AG04450 (cell line): ENCODE measurements at regions not wholly inside any gene's neighbourhood (a gene's known extent, or its start where the extent isn't known, plus 50 kb on each side); places are given as distances from the start of the nearest gene placed in this dataset.

Experiments
- CTCF ChIA-PET: fragments of 300-600, 350-600 bp; formaldehyde crosslinking; extraction: SDS; loops from one replicate; lab custom pipeline; 2022; ENCODE audit warnings: antibody characterized with exemption, inconsistent platforms; lab: Charles Lee
- POLR2A ChIA-PET: fragments of 350-600 bp; formaldehyde crosslinking; extraction: SDS; loops from one replicate; lab custom pipeline; 2021; ENCODE audit warnings: antibody characterized with exemption, inconsistent platforms; lab: Yijun Ruan, JAX
- DNase-seq: peaks from one replicate; pipeline ENCODE4 v3.0.0-alpha.2; 2011; ENCODE audit warnings: low read depth, low spot score
- H3K27ac ChIP-seq: one replicate; pipeline ENCODE4 v1.5.1; 2012; ENCODE audit warnings: low read depth, low read length, control low read depth
- H3K27me3 ChIP-seq: one replicate; pipeline ENCODE4 v1.6.0; 2012; ENCODE audit warnings: low read length; ENCODE audit not compliant: control insufficient read depth, insufficient read depth
- H3K4me3 ChIP-seq: 2 replicates; pipeline ENCODE4 v1.5.1; 2011; ENCODE audit warnings: mild to moderate bottlenecking, low read depth, low read length, control low read depth
- H3K9me3 ChIP-seq: 2 replicates; pipeline ENCODE4 v1.5.1; 2012; ENCODE audit warnings: low read length; ENCODE audit not compliant: control insufficient read depth, insufficient read depth
- TF ChIP-seq, protein P1 (sequence below): IDR thresholded peaks from 2 replicates; pipeline ENCODE4 v1.5.1; 2011; ENCODE audit warnings: low read depth, low read length, control low read depth, inconsistent platforms

DNA sequence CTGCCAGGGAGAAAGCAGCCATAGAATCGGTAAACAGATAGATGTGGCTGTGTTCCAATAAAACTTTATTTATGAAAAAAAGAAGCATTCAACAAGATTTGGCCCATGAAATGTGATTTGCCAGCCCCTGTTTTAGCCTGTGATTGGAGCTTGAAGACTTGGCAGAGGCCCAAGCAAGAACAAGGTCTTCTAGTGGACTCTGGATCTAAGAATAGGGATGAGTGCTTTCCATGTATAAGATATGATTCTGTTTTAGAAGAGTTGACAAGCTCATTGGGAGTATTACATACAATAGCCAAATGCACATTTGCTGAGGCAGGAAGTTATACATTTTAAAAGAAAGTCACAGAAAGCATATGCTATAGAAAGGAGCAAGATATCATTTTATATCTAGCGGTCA is 175.6 kb upstream of the LUZP2 start:
- POLR2A ChIA-PET, result no interaction called here
- no peak for DNase-seq
- H3K27me3 ChIP-seq, result no peaks in the 10 kb centered on the region
- no peaks in the 10 kb centered on the region for H3K9me3 ChIP-seq
- H3K27ac ChIP-seq, result no peak overlapping the region
- CTCF ChIA-PET, result no interaction called here
- H3K4me3 ChIP-seq, result no peak overlapping the region
- TF ChIP-seq, protein P1, sequence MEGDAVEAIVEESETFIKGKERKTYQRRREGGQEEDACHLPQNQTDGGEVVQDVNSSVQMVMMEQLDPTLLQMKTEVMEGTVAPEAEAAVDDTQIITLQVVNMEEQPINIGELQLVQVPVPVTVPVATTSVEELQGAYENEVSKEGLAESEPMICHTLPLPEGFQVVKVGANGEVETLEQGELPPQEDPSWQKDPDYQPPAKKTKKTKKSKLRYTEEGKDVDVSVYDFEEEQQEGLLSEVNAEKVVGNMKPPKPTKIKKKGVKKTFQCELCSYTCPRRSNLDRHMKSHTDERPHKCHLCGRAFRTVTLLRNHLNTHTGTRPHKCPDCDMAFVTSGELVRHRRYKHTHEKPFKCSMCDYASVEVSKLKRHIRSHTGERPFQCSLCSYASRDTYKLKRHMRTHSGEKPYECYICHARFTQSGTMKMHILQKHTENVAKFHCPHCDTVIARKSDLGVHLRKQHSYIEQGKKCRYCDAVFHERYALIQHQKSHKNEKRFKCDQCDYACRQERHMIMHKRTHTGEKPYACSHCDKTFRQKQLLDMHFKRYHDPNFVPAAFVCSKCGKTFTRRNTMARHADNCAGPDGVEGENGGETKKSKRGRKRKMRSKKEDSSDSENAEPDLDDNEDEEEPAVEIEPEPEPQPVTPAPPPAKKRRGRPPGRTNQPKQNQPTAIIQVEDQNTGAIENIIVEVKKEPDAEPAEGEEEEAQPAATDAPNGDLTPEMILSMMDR, result no peak

DNA sequence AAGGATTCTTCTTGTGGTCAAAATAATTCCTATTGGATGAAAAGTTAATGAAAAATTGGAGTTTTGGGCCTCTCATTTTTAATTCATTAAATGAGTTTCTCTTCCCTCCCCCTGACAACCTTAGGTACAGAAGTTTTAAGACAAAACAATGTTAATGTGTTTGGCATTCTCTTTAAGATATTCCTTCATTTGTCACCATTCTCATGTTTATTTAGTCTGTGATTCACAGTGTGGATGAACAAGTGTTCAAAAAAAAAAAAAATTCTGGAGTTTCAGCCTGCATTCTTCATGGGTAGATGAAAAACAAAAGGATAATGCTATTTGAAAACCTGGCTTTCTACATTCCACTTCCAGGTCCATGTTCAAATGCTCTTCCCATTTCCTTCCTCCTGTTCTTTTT is 172.6 kb upstream of the LUZP2 start:
- TF ChIP-seq, protein P1, result no peak
- Histone ChIP-seq H3K27ac (no peak overlapping the region), H3K27me3 (no peaks in the 10 kb centered on the region), H3K4me3 (no peak overlapping the region), H3K9me3 (no peaks in the 10 kb centered on the region)
- no peak for DNase-seq
- POLR2A ChIA-PET, result no interaction called here
- CTCF ChIA-PET, result interaction anchor here (0.6 kb wide), 1 partner anchor 12 kb away, joined by 3 read pairs; no protein-coding TSS in a partner anchor

DNA sequence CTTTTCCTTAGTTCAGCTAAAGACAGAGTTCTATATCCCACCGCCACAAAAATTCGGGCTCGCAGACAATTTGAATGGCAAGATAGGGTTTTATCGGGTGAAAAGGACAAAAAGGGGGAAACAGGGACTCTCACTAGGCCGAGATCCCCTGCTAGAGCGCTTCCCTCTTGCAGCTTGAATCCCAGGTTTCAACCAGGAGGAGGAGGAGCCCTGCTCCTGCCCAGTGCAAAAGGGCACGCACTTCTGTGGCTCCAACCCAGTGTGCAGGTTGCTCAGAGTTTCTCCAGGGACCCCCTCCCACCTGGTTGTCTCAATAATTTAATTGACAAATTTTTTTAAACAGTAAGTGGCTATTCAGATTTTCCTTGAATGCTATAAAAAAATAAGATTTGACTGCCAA is 152.6 kb upstream of the LUZP2 start:
- Histone ChIP-seq H3K4me3 (no peak overlapping the region), H3K27ac (no peak overlapping the region), H3K27me3 (no peaks in the 10 kb centered on the region), H3K9me3 (no peaks in the 10 kb centered on the region)
- TF ChIP-seq, protein P1, result no peak
- no peak for DNase-seq
- CTCF ChIA-PET, result no interaction called here
- POLR2A ChIA-PET, result no interaction called here

DNA sequence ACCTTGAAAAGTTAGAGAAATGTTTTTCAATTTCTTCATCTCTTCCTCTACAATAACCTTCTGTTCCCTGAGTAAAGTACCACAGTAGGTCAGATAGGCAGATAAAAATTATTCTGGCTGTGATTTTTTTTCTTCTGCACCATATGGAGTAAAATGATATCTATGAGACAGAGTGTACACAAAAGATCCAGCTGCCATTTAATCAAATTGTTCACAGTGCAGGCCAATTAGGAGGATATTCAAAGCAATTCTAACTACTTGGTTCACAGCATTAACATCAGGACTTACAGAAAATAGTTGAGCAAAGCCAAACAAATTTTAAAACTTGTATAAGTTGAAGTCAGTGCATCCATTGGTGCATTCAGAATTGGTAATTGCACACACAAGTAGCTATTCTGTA is 147.9 kb upstream of the LUZP2 start:
- no peaks in the 10 kb centered on the region for H3K9me3 ChIP-seq
- no peak overlapping the region for H3K27ac ChIP-seq
- ChIA-PET CTCF (no interaction called here), POLR2A (no interaction called here)
- TF ChIP-seq, protein P1, result no peak
- H3K4me3 ChIP-seq, result no peak overlapping the region
- no peak for DNase-seq
- H3K27me3 ChIP-seq, result no peaks in the 10 kb centered on the region

DNA sequence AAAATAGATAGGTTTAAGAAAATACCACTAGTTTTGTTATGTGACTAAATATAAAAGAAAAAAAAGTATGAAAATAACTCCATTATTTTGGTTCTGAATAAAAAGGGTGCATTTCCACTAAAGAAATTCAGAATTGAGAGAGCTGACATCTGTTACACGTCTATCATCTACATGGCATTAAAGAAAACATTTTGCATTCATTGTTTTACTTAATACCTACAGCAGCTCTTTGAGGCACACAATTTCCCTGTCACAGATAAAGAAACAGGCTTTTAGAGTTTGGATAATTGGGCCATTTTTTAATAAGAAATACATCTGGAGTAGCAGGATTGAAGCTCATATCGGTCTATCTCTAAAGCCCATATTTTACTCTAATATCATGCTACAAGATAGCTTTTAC is 145.7 kb upstream of the LUZP2 start:
- POLR2A ChIA-PET, result interaction anchor here (0.6 kb wide), 1 partner anchor 354 kb away, joined by 3 read pairs; no protein-coding TSS in a partner anchor
- H3K4me3 ChIP-seq, result no peak overlapping the region
- TF ChIP-seq, protein P1, result no peak
- DNase-seq, result no peak
- H3K27me3 ChIP-seq, result no peaks in the 10 kb centered on the region
- H3K9me3 ChIP-seq, result no peaks in the 10 kb centered on the region
- H3K27ac ChIP-seq, result no peak overlapping the region
- CTCF ChIA-PET, result no interaction called here
